ENCODE measurements at regions not wholly inside any gene's neighbourhood (a gene's known extent, or its start where the extent isn't known, plus 50 kb on each side); places are given as distances from the start of the nearest gene placed in this dataset.

DNA sequence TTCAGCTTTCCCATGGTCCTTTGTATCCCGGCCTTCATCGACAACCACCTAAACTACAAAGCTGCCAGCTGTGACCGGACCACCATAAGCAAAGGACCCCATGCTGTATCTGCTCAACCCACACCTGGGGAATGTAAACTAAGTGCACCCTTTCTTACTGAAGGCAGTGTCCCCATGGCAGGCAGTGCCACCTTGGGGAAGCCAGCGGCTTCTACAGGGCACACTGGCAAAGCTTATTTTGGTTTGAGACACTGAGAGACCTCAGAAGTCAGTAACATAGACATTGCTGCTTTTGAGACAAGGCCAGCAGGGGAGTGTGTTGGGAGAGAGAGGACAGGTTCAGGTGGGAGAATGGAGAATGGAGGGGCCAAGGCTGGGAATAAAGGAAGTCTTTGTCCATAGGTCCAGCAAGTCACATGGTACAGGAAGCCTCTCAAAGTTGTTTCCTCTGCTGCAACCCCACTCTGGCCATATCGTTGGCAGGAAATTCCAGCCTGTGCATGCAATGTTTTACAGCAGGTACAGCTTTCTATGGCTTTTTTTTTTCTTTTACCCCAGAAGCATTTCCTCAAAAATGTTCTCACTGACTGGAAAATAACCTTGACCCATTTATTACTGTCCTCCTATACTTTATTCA, 85.9 kb upstream of the NPVF start:
- DNase-seq = peak in 2 of 3 donors; percentile 36 to 43
- peak; percentile 71 for ATAC-seq
- H3K4me3 ChIP-seq = no peak overlapping the region

DNA sequence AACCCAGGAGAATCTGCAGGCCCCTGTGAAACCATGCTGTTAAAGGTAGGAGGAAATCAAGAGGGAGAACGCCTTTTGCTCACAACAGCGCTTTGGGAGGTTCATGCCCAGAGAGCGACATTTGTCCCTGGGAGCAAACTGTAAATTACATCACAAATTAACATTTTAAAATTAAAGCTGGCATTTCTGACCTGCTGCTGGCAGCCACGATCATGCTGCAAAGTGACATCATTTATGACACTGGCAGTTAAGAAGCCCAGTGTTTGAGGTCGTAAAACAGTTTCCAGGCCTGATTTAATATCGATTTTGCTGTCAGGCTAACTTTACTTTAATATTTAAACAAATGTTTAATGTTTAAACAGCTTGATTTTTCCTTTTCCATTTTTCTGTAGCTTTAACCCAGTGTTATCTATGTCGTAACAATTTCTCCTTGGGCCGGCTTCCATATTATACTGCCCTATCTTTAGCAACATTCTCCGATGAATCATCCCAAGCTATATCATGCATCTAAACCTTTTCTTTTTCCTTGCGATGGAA, 86.5 kb upstream of the NPVF start:
- Histone ChIP-seq H3K36me3 (ENCODE audit: low read depth) (no peaks in the 10 kb centered on the region), H3K4me1 (ENCODE audit: low read depth) (peaks cover 14% of the 10 kb centered on the region), H3K9me3 (no peaks in the 10 kb centered on the region), H3K4me3 (no peak overlapping the region)
- TF ChIP-seq, protein P1, sequence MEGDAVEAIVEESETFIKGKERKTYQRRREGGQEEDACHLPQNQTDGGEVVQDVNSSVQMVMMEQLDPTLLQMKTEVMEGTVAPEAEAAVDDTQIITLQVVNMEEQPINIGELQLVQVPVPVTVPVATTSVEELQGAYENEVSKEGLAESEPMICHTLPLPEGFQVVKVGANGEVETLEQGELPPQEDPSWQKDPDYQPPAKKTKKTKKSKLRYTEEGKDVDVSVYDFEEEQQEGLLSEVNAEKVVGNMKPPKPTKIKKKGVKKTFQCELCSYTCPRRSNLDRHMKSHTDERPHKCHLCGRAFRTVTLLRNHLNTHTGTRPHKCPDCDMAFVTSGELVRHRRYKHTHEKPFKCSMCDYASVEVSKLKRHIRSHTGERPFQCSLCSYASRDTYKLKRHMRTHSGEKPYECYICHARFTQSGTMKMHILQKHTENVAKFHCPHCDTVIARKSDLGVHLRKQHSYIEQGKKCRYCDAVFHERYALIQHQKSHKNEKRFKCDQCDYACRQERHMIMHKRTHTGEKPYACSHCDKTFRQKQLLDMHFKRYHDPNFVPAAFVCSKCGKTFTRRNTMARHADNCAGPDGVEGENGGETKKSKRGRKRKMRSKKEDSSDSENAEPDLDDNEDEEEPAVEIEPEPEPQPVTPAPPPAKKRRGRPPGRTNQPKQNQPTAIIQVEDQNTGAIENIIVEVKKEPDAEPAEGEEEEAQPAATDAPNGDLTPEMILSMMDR (IDR thresholded peaks at IDR 0.05) = no peak
- ATAC-seq (peak; percentile 83), DNase-seq (peak in 2 of 3 donors; percentile 46 to 58)
- intact Hi-C loops (cut with DNase I, micrococcal nuclease) = no loop called here

More for the DNA sequence above, 85.9 kb upstream of the NPVF start:
- intact Hi-C loops (cut with DNase I, micrococcal nuclease) = no loop called here
- TF ChIP-seq, protein P1 (IDR thresholded peaks at IDR 0.05) = no peak
- no peaks in the 10 kb centered on the region for H3K9me3 ChIP-seq
- H3K36me3 ChIP-seq (ENCODE audit: low read depth) = no peaks in the 10 kb centered on the region
- peaks cover 17% of the 10 kb centered on the region for H3K4me1 ChIP-seq (ENCODE audit: low read depth)

DNA sequence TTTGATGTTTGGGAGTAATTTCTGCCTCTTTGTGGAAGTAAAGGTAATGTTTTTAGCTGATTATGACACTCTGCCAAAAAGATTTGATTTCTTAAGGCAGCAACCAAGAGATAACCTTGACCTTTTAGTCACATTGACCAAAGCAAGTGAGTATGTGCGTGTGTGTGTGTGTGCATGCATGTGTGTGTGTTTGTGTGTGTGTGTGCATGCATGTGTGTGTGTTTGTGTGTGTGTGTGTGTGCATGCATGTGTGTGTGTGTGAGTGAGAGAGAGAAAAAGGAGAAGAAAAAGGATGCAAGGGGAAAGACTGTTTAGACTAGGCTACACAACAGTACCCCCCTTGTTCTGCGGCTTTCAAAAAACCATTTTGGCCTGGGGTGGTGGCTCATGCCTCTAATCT, 88.1 kb upstream of the NPVF start:
- TF ChIP-seq, protein P1 (IDR thresholded peaks at IDR 0.05) = no peak
- Histone ChIP-seq H3K36me3 (ENCODE audit: low read depth) (no peaks in the 10 kb centered on the region), H3K9me3 (no peaks in the 10 kb centered on the region), H3K4me3 (no peak overlapping the region), H3K4me1 (ENCODE audit: low read depth) (peaks cover 14% of the 10 kb centered on the region)
- intact Hi-C loops (cut with DNase I, micrococcal nuclease) = no loop called here
- DNase-seq (no peak), ATAC-seq (no peak)

DNA sequence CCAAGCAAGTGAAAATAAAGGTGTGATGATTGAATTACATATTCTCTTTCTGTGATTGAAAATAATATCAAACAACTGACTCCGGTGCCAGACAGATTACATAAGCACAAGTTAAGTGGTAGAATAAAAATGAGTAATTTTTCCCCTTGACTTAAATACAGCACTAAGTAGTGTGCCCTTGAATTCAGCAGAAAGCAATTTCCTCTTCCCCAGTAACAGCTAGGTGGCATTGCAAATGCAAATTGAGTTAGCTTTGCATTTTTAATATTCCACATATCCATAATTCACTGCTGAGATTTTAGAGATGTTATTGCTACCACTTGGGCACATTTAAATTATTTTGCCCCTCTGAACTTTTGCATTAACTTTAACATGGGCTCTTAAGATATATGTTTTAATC, 89.8 kb upstream of the NPVF start:
- intact Hi-C loops (cut with DNase I, micrococcal nuclease) = no loop called here
- Histone ChIP-seq H3K4me1 (ENCODE audit: low read depth) (peaks cover 14% of the 10 kb centered on the region), H3K9me3 (no peaks in the 10 kb centered on the region), H3K4me3 (no peak overlapping the region), H3K36me3 (ENCODE audit: low read depth) (no peaks in the 10 kb centered on the region)
- TF ChIP-seq, protein P1 (IDR thresholded peaks at IDR 0.05) = no peak
- ATAC-seq (no peak), DNase-seq (no peak)

DNA sequence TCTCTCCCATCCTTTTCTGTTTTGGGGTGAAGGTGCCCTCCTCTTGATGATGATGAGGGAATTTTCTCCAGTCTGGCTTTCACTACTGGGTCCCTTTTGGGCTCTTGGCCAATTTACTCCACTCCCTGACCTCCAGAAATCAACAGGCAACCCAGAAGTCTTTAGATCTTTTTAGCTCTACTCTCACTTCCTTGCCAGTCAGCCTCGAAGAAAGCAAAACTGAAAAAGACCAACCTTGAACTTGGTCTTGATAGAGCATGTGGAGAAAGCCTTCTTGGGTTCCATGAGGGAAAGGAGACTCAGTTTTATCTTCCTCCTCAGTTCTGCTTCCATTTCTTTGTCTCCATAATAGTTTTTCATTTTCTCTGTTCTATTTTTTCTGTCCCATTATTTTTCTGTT, 91.4 kb upstream of the NPVF start:
- no peaks in the 10 kb centered on the region for H3K9me3 ChIP-seq
- DNase-seq (no peak), ATAC-seq (no peak)
- no peak overlapping the region for H3K4me3 ChIP-seq
- peaks cover 2% of the 10 kb centered on the region for H3K4me1 ChIP-seq (ENCODE audit: low read depth)
- TF ChIP-seq, protein P1 (IDR thresholded peaks at IDR 0.05) = no peak
- H3K36me3 ChIP-seq (ENCODE audit: low read depth) = no peaks in the 10 kb centered on the region
- intact Hi-C loops (cut with DNase I, micrococcal nuclease) = no loop called here
